ENCODE measurements at regions not wholly inside any gene's neighbourhood (a gene's known extent, or its start where the extent isn't known, plus 50 kb on each side); places are given as distances from the start of the nearest gene placed in this dataset.

DNA sequence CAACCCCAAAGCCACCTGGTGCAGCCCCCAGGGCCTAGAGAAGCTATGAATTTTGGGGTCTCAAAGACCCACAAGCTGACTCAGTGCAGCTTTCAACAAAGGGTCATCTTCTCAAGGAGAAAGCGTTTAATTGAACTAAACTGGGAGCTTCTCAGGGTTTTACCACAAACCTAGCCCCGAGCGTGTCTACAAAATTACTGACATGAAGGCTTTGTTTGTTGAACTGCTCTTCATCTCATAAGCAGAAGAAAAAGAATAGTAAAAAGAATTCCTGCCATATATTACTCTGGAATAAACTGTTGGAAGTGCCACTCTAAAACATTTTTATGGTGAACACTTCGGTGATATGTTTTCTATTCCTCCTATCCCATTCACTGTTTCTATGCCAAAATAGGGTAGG is 50.8 kb upstream of the INCENP start:
- DNase-seq = no peak

DNA sequence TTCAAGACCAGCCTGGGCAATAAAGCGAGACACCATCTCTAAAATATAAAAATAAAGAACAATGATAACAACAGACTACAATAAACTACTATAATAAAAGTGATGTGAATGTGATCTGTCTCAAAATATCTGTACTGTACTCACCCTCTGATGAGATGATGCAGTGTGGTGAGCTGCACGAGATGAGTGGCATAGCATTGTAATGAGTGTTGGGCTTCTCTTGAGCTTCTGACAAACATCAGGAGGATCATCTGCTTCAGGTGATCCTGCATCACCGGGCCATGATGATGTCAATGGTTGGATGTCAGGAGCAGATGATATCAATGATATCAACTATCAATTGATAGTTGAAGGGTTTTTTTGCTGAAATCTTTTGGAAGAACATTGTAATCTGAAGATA is 52.4 kb upstream of the INCENP start:
- no peak for DNase-seq

DNA sequence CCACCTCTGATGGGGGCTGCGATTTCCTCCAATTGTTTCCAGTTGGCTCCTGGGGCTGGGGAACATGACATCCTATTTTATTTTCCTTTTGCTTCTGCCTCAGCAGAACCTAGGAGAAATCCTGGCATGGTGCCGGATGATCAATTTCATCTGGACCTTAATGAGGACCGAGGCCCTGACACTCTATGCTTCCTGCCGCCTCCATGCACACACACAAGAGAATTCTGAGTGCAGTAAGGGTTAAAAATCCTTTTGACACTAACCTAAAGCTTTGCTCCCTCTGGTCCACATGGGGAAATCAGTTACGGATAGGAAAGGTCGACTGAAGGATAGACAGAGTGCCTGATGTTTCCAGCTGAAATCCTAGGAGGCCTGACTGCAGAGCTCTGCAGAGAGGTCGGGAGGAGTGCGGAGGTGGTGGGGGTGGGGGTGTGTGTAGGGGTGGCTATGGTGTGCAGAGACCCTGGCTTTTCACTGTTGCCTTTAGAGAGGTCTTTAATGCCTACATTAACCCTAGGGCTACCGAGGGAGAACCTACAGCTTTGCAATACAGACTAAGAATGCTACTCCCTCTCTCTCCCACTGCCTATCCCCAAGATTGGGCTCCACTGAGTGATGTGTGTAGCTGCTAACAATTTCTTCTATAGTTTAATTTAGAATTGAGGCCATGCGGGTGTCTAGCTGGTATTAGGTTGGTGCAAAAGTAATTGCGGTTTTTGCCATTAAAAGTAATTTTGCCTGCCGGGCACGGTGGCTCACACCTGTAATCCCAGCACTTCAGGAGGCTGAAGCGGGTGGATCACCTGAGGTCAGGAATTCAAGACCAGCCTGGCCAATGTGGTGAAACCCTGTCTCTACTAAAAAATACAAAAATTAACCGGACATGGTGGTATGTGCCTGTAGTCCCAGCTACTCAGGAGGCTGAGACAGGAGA is 53.6 kb upstream of the INCENP start:
- DNase-seq = no peak

DNA sequence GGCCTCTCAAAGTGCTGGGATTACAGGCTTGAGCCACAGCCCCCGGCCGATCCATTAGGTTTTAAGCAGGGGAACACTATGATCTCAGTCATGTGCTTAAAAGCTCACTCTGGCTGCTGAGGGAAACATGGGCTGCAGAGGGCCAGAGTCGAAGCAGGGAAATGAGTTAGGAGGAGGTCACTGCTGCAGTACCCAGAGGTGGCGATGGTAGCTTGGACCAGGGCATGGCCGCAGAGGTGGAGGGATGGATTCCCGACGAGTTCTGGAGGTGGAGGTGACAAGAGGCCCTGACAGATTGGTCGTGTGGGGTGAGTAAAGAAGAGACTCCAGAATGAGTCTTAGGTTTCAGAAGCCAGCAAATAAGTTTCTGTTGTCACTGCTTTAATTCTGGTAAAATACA is 54.4 kb upstream of the INCENP start:
- no peak for DNase-seq

DNA sequence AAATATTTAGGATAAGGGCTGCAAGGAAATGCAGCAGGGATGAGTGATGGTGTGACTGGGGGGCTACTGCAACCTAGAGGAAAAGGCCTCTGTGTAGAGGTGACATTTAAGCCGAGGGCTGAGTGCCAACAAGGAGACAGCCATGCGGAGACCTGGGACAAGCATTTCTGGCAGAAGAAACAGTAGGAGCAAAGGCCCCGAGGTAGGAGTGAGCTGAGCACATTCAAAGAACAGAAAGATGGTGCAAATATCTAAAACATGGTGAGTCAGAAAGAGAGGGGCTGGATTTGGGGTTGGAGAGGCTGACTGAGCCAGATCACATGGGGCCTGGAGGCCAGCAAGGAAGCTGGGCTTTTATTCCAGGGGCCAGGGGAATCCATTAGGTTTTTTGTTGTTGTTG is 55.1 kb upstream of the INCENP start:
- no peak for DNase-seq

DNA sequence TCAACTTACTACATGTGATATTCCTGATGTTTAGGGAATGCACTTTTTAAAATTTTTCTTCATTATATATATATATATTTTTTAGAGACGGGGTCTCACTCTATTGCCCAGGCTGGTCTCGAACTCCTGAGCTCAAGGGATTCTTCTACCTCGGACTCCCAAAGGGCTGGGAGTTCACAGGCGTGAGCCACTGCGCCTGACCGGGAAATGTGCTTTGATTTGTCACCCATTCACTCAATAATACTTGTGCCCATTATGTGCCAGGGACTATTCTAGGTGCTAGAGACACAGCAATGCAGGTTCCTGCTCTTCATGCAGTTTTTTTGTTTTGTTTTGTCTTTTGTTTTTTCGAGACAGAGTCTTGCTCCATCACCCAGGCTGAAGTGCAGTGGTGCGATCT is 56.1 kb upstream of the INCENP start:
- no peak for DNase-seq

DNA sequence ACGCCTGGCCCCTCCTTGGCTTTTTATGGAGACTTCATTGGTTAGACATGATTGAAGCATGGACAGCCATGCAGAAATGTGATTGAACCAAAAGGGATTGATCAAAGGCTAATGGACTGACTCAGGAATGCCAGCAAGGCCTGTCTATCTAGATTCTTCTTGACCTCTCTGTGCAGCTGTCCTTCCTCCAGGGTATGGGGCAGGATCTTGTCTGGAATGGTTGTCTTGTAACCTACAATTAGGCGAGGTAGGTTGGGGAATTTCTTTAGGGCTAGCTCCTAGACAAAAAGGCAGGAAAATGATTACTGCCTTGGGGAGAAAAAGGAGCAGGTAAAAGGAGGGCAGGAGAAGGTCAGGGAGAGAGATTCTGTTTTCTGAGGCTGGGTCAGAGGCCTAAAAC is 59.6 kb upstream of the INCENP start:
- DNase-seq = no peak

DNA sequence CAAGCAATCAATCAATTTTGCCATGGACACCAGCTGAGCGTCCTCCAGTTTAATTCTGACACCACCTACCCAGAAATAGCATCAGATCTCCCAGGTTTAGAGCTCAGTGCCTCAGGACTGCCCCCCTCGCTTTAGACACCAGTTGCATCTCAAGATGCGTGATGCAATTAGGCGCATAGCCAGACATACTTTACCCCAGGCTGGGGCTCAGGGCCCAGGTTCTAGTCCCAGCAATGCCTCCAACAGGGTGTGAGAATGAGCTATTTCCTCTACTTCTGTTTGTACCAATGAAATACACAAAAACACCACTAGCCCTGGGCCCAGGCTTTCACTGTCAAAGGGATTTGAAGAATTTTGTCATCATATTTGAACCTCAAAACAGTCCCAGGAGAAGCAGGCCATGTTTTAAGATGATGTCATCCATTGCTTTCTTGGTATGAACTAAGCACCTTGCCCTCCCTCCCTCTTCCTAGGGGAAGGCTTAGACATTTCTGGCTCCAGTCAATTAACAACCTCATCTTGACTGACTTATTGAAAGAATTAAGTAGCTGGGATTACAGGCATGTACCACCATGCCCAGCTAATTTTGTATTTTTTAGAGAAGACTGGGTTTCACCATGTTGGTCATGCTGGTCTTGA is 61.5 kb upstream of the INCENP start:
- no peak for DNase-seq

DNA sequence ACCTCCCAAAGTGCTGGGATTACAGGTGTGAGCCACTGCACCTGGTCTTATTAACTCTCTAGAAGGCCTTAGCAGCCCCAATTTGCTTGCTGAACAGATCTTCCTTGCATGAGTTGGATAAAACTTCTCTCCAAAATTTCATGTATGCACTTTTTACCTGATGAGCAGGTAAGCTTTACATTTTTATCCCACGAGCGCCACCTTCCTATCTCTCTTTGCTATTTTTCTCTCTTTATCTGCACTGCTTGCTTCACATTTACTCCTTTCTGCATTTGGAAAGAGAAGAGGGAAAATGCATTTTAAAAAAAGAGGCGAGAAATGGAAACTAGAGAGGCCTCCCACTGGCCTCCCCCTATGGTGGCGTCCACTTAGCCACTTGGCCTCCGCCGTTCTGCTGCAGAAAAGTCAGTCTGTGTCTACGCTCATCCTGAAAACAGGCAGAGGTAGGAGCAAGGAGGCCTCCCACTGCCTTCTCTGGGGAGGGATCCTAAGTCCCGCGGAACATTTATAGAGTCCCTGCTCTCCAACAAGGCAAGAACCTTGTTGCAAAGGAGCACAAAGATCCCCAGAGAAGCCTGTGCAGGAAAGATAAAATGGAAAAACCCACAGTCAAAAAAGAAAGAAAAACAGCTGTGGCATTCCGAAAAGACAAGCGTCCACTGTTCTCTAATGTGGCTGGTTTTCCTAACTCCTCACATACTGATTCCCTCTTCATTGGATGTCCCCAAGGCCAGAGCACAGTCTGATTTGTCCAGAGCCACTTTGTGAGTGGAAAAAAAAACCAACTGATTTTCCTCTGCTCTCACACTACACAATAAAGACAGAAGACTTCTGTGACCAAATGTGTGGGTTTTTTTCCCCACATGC is 62.2 kb upstream of the INCENP start:
- DNase-seq = no peak

DNA sequence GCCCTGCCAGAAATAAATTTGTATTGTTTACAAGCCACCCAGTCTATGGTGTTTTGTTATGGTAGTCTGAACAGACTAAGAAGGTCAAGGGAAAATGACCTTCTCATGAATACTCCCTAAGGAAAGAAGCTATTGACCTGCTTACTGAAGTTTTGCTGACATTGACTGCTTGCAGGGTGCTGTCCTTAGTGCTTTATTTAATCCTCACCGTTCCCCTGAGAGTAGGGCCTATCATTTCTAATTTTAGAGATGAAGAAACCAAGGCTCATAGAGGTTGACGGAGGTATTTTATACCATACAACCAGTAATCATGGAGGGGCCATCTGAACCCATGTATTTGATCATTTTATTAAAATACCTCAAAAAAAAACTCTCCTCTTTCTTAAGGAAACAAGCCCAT is 66.7 kb upstream of the INCENP start:
- DNase-seq = no peak

DNA sequence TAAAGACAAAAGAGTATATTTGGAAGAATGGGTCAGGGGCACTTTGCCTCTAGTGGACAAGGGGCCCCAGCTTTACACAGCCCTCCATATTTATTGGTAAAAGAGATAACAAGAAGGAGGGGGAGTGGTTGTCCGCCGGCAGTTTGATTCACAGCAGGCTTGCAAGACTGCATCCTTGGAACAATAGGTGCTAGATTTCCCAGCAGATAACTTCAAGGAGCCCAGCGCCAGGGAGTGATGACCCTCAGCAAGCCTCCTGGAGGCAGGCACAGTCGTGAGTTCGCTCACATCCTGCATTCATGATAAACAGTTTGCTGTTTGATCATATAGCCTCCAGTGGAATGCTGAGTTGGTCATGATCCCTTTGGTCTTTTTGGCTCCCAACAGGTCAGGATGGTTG is 67.8 kb upstream of the INCENP start:
- DNase-seq = no peak

DNA sequence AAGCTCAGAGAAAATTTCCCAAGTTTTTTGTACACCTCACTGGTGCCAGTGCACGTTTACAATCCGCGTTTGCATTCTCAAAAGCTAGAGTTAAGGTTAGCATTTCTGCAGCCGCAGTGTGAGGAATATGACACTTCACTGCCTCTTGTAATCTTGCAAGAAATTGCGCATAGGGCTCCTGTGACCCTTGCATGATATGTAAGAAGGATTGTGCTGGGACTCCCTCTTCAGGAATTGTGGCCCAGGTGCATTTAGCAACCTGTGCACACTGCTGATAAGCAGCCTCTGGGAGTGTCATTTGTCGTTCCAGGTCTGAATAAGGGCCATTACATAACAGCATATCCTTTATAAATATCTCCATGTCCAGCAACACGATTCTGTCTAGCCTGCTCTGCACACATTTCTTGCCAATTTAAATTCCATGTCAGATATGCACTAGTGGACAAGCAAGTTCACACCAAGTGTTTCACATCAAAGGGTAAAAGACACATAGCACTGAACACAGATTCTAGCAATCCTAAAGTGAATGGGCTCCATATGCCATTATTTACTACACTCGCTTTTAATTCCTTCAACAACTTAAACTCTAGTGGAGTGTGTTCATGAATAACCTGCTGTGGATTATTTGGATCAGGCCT is 69.2 kb upstream of the INCENP start:
- DNase-seq = no peak

DNA sequence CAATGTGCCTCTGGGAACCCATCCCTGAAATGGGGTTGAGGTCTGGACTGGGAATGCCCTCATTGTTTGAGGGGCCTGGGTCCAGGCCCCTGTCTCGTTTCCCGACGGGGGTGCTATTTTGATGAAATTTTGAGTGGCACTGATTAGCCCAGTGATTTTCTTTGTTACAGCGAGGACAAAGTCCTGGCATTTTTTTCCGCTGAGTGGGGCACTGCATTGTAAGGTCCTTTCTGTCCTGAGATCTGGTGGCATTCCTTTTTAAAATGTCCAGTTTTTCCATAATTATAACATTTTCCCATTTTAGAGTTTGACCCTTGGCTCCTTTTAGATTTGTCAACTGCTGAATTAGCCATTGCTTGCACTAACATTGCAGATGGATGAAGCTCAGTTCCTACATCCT is 69.7 kb upstream of the INCENP start:
- no peak for DNase-seq

DNA sequence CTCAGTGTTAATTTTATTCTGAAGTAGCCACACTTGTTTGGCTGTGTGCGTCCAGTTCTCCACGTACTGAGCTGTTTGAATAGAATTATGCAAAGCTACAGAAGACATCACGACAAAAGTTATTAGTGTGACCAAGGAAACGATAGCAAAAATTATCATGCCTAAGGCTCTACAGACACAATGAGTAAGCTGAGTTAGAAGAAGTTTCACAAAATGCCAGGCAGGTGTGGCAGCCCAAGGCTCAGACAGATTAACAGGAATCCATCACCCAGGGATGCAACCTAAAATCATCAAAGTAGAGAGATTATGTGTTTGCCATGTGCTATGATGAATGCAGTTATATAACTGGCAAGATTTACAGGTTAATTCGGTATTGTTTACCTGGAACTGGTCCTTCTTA is 73.1 kb upstream of the INCENP start:
- DNase-seq = no peak

DNA sequence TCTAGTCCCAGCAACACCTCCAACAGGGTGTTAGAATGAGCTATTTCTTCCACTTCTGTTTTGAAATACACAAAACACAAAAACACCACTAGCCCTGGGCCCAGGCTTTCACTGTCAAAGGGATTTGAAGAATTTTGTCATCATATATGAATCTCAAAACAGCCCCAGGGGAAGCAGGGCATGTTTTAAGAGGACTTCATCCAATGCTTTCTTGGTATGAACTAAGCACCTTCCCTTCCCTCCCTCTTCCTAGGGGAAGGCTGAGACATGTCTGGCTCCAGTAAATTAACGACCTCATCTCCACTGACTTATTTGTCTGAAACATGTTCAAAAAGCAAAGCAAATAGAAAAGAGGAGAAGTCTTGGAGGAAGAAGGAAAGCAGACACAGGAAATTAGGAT is 75.7 kb upstream of the INCENP start:
- no peak for DNase-seq

DNA sequence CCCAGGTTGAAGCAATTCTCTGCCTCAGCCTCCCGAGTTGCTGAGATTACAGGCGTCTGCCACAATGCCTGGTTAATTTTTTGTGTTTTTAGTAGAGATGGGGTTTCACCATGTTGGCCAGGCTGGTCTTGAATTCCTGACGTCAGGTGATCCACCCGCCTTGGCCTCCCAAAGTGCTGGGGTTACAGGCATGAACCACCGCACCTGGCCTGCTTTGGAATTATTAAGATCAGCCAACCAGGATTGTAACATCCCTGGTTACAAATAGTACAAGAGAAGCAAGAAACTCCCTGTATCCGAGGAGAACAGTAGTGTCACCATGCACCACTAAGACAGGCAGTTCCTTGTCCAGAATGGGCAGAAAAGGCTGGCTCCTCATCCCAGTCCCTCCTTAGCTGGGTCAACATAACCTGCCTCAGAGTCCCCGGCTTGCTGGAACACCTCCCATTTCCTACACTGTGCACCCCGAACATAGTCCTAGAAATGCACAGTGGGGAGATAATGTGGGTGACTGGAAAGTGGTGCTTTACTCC is 77.2 kb upstream of the INCENP start:
- DNase-seq = no peak

DNA sequence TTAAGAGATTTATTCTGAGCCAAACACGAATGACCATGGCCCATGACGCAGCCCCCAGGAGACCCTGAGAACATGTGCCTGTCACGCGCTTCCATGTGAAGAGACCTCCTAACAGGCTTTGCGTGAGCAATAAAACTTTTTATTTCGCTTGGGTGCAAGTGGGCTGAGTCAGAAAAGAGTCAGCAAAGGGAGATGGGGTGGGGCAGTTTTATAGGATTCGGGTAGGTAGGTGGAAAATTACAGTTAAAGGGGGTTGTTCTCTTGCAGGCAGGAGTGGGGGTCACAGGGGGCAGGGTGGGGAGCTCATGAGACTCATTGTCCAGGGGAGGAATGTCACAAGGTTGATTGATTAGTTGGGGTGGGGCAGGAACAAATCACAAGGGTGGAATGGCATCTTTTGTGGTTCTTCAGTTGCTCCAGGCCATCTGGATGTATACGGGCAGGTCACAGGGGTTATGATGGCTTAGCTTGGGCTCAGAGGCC is 77.2 kb upstream of the FTH1 start:
- no peak for DNase-seq

DNA sequence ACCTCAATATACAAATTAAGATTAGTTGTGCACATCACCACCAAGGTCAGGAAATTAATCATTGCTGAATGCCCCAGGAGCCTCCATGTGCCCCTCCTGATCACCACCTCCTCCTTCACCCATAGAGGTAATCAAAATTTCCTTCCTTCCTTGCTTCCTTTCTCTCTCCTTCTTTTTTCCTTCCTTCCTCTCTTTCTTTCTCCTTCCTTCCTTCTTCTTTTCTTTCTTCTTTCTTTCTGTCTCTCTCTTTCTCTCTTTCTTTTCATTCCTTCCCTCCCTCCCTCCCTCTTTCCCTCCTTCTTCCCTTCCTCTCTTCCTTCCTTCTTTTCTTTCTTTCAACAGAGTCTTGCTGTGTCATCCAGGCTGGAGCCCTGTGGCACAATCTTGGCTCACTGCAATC is 67.9 kb upstream of the FTH1 start:
- no peak for DNase-seq

DNA sequence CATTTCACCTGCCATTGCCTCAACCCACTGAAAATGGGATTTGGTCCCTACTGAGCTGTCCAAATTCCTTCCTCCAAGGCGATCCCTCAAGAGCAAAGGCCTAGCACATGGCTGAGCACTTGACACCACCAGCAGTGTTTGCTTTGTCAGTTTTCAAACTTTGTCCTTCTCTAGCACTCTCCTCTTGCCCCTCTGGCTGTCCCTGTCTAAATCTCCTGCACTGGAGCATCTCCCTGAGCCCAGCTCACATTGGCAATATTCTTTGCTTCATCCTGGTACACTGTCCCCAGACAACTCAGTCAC is 66.6 kb upstream of the FTH1 start:
- DNase-seq = no peak

DNA sequence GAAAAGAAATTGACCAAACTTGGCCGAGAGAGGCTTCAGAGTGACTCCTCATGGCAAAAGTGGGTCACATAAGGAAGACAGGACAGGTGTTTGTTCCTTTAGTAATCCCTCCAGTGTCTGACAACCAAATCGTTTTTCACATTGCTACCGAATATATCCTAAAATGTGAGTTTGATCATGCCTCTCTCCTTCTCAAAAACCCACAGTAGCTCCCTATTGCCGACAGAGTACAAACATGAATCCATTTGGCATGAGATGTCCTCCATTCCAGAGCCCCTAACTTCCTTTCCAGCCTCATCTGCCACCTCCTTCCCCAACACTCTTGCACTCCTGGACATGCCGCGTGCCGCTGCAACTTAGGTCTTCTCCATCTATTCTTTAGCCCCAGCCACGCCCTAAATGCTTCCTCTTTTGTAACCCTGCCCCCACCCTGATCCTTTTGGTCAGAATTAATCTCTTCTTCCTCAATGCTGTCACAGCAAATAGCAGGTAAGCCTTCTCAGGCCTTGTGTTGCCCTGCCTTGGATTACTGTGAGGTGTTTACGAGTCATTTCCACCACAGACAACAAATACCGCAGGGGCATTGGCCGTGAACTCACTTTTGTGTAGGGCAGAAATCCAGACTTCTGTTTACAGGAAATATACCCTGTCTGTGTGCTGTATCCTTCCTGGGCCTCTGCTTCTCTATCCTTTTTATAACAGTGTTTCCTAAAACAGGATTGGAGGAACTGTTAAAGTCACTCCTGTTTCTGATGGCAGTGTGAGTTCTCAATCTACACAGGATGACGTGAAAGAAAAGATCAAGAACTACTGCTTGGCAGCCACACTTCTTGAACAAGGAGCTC is 66.0 kb upstream of the FTH1 start:
- DNase-seq = no peak

DNA sequence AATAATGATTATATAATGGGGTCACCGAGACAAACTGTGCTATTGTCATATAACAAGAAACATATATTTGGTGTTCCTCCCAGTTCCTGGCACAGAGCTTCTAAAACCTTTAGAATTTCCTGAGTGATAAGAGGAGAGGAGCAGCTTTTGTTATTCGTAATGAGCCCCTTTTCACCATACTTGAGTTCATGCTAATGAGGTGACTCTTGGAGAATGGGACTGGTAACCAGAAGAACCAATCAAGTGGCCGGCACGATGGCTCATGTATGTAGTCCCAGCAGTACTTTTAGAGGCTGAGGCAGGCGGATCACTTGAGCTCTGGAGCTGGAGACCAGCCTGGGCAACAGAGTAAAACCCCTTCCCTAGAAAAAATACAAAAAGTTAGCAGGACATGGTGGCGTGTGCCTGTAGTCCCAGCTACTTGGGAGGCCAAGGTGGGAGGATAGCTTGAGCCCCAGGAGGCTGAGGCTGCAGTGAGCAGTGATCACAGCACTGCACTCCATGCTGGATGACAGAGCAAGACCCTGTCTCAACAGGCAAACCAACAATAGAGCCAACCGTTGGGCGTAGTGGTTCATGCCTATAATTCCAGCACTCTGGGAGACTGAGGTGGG is 62.7 kb upstream of the FTH1 start:
- no peak for DNase-seq
